ENCODE measurements at regions not wholly inside any gene's neighbourhood (a gene's known extent, or its start where the extent isn't known, plus 50 kb on each side); places are given as distances from the start of the nearest gene placed in this dataset.

DNA sequence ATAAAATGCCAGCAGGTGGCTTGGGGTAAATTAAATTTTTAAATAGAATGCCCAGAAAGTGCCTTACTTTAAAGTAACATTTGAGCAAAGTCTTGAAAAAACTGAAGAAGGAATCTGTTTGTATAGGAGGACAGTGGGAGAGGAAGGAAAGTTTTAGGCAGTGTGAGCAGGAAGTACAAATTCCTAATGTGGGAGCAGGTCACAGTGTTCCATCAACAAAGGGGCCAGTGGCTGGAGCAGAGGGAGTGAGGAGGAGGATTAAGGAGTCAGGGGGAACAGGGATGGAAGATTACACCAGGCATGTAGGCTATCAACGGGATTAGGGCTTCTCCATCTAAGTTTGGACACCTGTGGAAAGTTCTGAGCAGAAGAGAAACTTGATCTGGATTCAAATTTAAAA lies 439.2 kb upstream of the REG3G start (continued):
- TF ChIP-seq CEBPZ (IDR thresholded peaks at IDR 0.05; ENCODE audit: low read length), result no peak

DNA sequence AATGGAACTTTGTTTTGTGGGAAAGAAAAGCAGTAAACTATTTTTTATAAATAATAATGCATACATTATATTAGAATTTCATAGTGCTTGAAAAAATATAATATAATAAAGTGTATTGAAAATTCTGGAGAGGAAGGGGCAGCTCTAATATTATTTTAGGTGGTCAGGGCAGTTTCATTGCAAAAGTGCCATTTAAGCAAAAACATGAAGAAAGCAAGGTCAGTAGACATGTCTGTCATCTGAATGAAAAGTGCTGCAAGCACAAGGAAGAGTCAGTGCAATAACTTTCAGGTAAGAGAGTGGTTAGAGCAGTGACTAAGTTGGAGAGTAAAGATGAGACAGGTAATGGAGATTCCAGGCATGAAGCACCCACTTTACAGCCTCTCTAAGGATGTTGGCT lies 435.6 kb upstream of the REG3G start:
- CTCF ChIA-PET (ENCODE audit: low intra/inter-chr PET ratio, low total read pairs), result no interaction called here
- DNase-seq (ENCODE audit: low spot score) (no peak), ATAC-seq (no peak), FAIRE-seq (no peak)
- intact Hi-C loops (cut with micrococcal nuclease; ENCODE audit: unreplicated experiment), result no loop called here
- Histone ChIP-seq H3K36me3 (replicated peaks in 1 of 2; ENCODE audit: control insufficient read depth in 1 of 2, insufficient read depth in 2 of 2, low read length in 2 of 2) (no peaks in the 10 kb centered on the region), H3K9ac (ENCODE audit: insufficient read depth, low read depth, low read length) (no peak overlapping the region), H3K27me3 (ENCODE audit: control insufficient read depth in 1 of 2, insufficient read depth in 2 of 2, low read length in 2 of 2) (no peaks in the 10 kb centered on the region; a peak in 1 of 5 replicates), H3K4me3 (replicated peaks in 1 of 3; ENCODE audit: insufficient read depth in 1 of 3, low read depth in 2 of 3, low read length in 3 of 3) (no peak overlapping the region), H4K20me1 (ENCODE audit: insufficient read depth, low read length) (no peaks in the 10 kb centered on the region), H3K9me3 (ENCODE audit: low read length) (no peaks in the 10 kb centered on the region), H2AFZ (ENCODE audit: low read length) (no peak overlapping the region), H3K4me2 (ENCODE audit: low read depth, low read length) (no peak overlapping the region), H3K79me2 (ENCODE audit: insufficient read depth, low read length) (no peaks in the 10 kb centered on the region), H3K27ac (ENCODE audit: extremely low read length, insufficient read depth, low read length) (no peak overlapping the region), H3K4me1 (ENCODE audit: insufficient read depth, low read length) (no peaks in the 10 kb centered on the region)
- TF ChIP-seq MAFF (IDR thresholded peaks at IDR 0.05; ENCODE audit: low read depth, low read length) (peak; percentile 62), ZSCAN31 (CRISPR knock-in tag; IDR thresholded peaks at IDR 0.05; ENCODE audit: low read depth) (no peak), MAFK (conservative IDR thresholded peaks at IDR 0.05 in 1 of 2, IDR thresholded peaks at IDR 0.05 in 1 of 2; ENCODE audit: low read length in 2 of 2) (peak; percentile 78)
- POLR2A ChIA-PET, result no interaction called here
- BruUV-seq (replicated peaks), result no TSS peak
- in situ Hi-C loops (cut with HindIII; ENCODE audit: extremely low pct_ligation_motif_present, low pct_unique_long_range_greater_than_20kb), result no loop called here

GRCh38 chr2:78592491-78592890 lies 433.0 kb upstream of the REG3G start:
- H3K4me3 ChIP-seq (replicated peaks in 1 of 3; ENCODE audit: insufficient read depth in 1 of 3, low read depth in 2 of 3, low read length in 3 of 3), result no peak overlapping the region
- 2% methylated on average over 3 of the region's 3 CpGs for WGBS (ENCODE audit: low lambda C conversion rate)
- ChIA-PET CTCF (ENCODE audit: low intra/inter-chr PET ratio, low total read pairs) (no interaction called here), POLR2A (no interaction called here)
- peak; percentile 69 for ATAC-seq
- no TSS peak for BruUV-seq (replicated peaks)
- in situ Hi-C loops (cut with HindIII; ENCODE audit: extremely low pct_ligation_motif_present, low pct_unique_long_range_greater_than_20kb) (no loop called here), intact Hi-C loops (cut with micrococcal nuclease; ENCODE audit: unreplicated experiment) (no loop called here)
- no peak overlapping the region for H2AFZ ChIP-seq (ENCODE audit: low read length)
- H3K9ac ChIP-seq (ENCODE audit: insufficient read depth, low read depth, low read length), result no peak overlapping the region
- no peaks in the 10 kb centered on the region for H4K20me1 ChIP-seq (ENCODE audit: insufficient read depth, low read length)
- TF ChIP-seq MNT (IDR thresholded peaks at IDR 0.05) (no peak), ZNF75D (CRISPR knock-in tag; IDR thresholded peaks at IDR 0.05; ENCODE audit: borderline replicate concordance) (no peak), REL (CRISPR knock-in tag; conservative IDR thresholded peaks at IDR 0.05) (no peak)
- TF ChIP-seq, protein P1, sequence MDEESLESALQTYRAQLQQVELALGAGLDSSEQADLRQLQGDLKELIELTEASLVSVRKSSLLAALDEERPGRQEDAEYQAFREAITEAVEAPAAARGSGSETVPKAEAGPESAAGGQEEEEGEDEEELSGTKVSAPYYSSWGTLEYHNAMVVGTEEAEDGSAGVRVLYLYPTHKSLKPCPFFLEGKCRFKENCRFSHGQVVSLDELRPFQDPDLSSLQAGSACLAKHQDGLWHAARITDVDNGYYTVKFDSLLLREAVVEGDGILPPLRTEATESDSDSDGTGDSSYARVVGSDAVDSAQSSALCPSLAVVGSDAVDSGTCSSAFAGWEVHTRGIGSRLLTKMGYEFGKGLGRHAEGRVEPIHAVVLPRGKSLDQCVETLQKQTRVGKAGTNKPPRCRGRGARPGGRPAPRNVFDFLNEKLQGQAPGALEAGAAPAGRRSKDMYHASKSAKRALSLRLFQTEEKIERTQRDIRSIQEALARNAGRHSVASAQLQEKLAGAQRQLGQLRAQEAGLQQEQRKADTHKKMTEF (CRISPR knock-in tag; IDR thresholded peaks at IDR 0.05), result no peak
- no peaks in the 10 kb centered on the region for H3K9me3 ChIP-seq (ENCODE audit: low read length)
- FAIRE-seq, result no peak
- no peak overlapping the region for H3K4me2 ChIP-seq (ENCODE audit: low read depth, low read length)
- H3K4me1 ChIP-seq (ENCODE audit: insufficient read depth, low read length), result no peaks in the 10 kb centered on the region
- no peaks in the 10 kb centered on the region for H3K79me2 ChIP-seq (ENCODE audit: insufficient read depth, low read length)
- no peak overlapping the region for H3K27ac ChIP-seq (ENCODE audit: extremely low read length, insufficient read depth, low read length)
- no peaks in the 10 kb centered on the region; a peak in 1 of 5 replicates for H3K27me3 ChIP-seq (ENCODE audit: control insufficient read depth in 1 of 2, insufficient read depth in 2 of 2, low read length in 2 of 2)
- DNase-seq (ENCODE audit: low spot score), result no peak
- H3K36me3 ChIP-seq (replicated peaks in 1 of 2; ENCODE audit: control insufficient read depth in 1 of 2, insufficient read depth in 2 of 2, low read length in 2 of 2), result no peaks in the 10 kb centered on the region

Data from HepG2 (cell line).